Naive thymus-derived CD8-positive, alpha-beta T cell (primary cell): ENCODE measurements at regions not wholly inside any gene's neighbourhood (a gene's known extent, or its start where the extent isn't known, plus 50 kb on each side); places are given as distances from the start of the nearest gene placed in this dataset.
"Not testable (repeated sequence)": the region's sequence is repeated elsewhere in the genome, so short reads cannot be mapped to it uniquely, and the experiment has no call there.

Experiments used
- ATAC-seq, 2 donors: fragments of 150-1000 bp; cut with Tn5 transposase in 1 of 2; sonication (Bioruptor Pico), chemical (Tn5 transposase) in 1 of 2; 1 replicate in 1 of 2; 2 replicates in 1 of 2; pipeline ENCODE4 v1.10.0; 2021; ENCODE audit warnings: mild to moderate bottlenecking in 2 of 2, moderate library complexity in 2 of 2
- POLR2A ChIA-PET: fragments of 350-600 bp; sonication (Branson Sonifier 250); formaldehyde crosslinking; loops from one replicate; lab custom pipeline; 2021; ENCODE audit warnings: antibody characterized with exemption; lab: Charles Lee
- DNase-seq, 10 donors: peaks; one replicate each; pipeline versions ENCODE4 v3.0.0 to v3.0.0-alpha.2; 2020 to 2022
- H3K27ac Mint-ChIP-seq, 10 donors: one replicate each; pipeline ENCODE4 v1.8.0; 2020 to 2022; ENCODE audit warnings: mild to moderate bottlenecking in 10 of 10, mixed read lengths in 10 of 10, moderate library complexity in 4 of 10, inconsistent platforms in 1 of 10
- H3K27me3 Mint-ChIP-seq, 5 donors: one replicate each; pipeline ENCODE4 v1.8.0; 2021 to 2022; ENCODE audit warnings: mixed read lengths in 5 of 5
- H3K36me3 Mint-ChIP-seq, 3 donors: one replicate each; pipeline ENCODE4 v1.8.0; 2020 to 2022; ENCODE audit warnings: mixed read lengths in 3 of 3, mild to moderate bottlenecking in 2 of 3, inconsistent platforms in 1 of 3
- H3K4me1 Mint-ChIP-seq, 4 donors: one replicate each; pipeline ENCODE4 v1.8.0; 2021 to 2022; ENCODE audit warnings: mixed read lengths in 4 of 4
- H3K4me3 Mint-ChIP-seq, 10 donors: one replicate each; pipeline ENCODE4 v1.8.0; 2020 to 2022; ENCODE audit warnings: mild to moderate bottlenecking in 10 of 10, mixed read lengths in 10 of 10, moderate library complexity in 6 of 10, inconsistent platforms in 1 of 10
- H3K9me3 Mint-ChIP-seq, 9 donors: one replicate each; pipeline ENCODE4 v1.8.0; 2020 to 2022; ENCODE audit warnings: mixed read lengths in 9 of 9, mild to moderate bottlenecking in 3 of 9, inconsistent platforms in 1 of 9, moderate library complexity in 1 of 9

GRCh38 chr1:229129301-229130027 lies 141.4 kb upstream of the RAB4A start:
- ATAC-seq: peak; percentile 83 to 84
- H3K4me1 Mint-ChIP-seq: peaks cover 40 to 61% (median 58%) of the 10 kb centered on the region in 4 donors
- H3K36me3 Mint-ChIP-seq: peaks cover 0 to 7% (median 6%) of the 10 kb centered on the region in 3 donors
- DNase-seq: peak in 6 of 10 donors; percentile 20 to 55 (median 38)
- peaks cover 0 to 11% (median 7%) of the 10 kb centered on the region in 9 donors for H3K9me3 Mint-ChIP-seq
- H3K27ac Mint-ChIP-seq: peak overlapping the region in 9 of 10 donors; percentile 23 to 89 (median 64)
- no peaks in the 10 kb centered on the region for H3K27me3 Mint-ChIP-seq
- POLR2A ChIA-PET: interaction anchor here (0.5 to 2.0 kb wide), 11 partner anchors 10 to 192 kb away, joined by 3 to 8 read pairs (median 4); no protein-coding TSS in a partner anchor
- peak overlapping the region; percentile 4 to 78 (median 70) for H3K4me3 Mint-ChIP-seq

- H3K27me3 Mint-ChIP-seq: no peaks in the 10 kb centered on the region
- peaks cover 40 to 61% (median 58%) of the 10 kb centered on the region in 4 donors for H3K4me1 Mint-ChIP-seq
- peak overlapping the region; percentile 23 to 90 (median 72) for H3K27ac Mint-ChIP-seq
- ATAC-seq: peak; percentile 51 to 57
- peaks cover 0 to 12% (median 7%) of the 10 kb centered on the region in 3 donors for H3K36me3 Mint-ChIP-seq
- peak overlapping the region; percentile 35 to 78 (median 70) for H3K4me3 Mint-ChIP-seq
- H3K9me3 Mint-ChIP-seq: peaks cover 0 to 13% (median 12%) of the 10 kb centered on the region in 9 donors
- peak in 4 of 10 donors; percentile 35 to 71 (median 62) for DNase-seq
- POLR2A ChIA-PET: interaction anchor here (0.9 to 2.0 kb wide), 8 partner anchors 9 to 193 kb away, joined by 3 to 8 read pairs (median 4); no protein-coding TSS in a partner anchor
Observed at GRCh38 chr1:229130028-229130668, 140.8 kb upstream of the RAB4A start.

- H3K4me3 Mint-ChIP-seq: peak overlapping the region in 8 of 10 donors; percentile 31 to 80 (median 52)
Observed at GRCh38 chr1:229131243-229132105, 139.4 kb upstream of the RAB4A start.

GRCh38 chr1:229132106-229132443 lies 138.8 kb upstream of the RAB4A start:
- POLR2A ChIA-PET: no interaction called here
- peaks cover 0 to 25% (median 17%) of the 10 kb centered on the region in 9 donors for H3K9me3 Mint-ChIP-seq
- peaks cover 38 to 66% (median 62%) of the 10 kb centered on the region in 4 donors for H3K4me1 Mint-ChIP-seq
- peak overlapping the region in 3 of 10 donors; percentile 46 to 57 (median 46) for H3K4me3 Mint-ChIP-seq
- DNase-seq (no peak), ATAC-seq (no peak)
- H3K36me3 Mint-ChIP-seq: peaks cover 0 to 21% (median 7%) of the 10 kb centered on the region in 3 donors
- no peaks in the 10 kb centered on the region for H3K27me3 Mint-ChIP-seq
- H3K27ac Mint-ChIP-seq: peak overlapping the region in 6 of 10 donors; percentile 5 to 76 (median 67)

More at GRCh38 chr1:229131243-229132105, 139.4 kb upstream of the RAB4A start:
- Mint-ChIP-seq H3K36me3 (peaks cover 0 to 21% (median 7%) of the 10 kb centered on the region in 3 donors), H3K27ac (peak overlapping the region; percentile 23 to 88 (median 70)), H3K27me3 (no peaks in the 10 kb centered on the region), H3K4me1 (peaks cover 42 to 64% (median 61%) of the 10 kb centered on the region in 4 donors), H3K9me3 (peaks cover 0 to 25% (median 17%) of the 10 kb centered on the region in 9 donors)
- POLR2A ChIA-PET: interaction anchor here (0.9 to 2.0 kb wide), 3 partner anchors 8 to 122 kb away, joined by 3 to 8 read pairs (median 3); no protein-coding TSS in a partner anchor
- ATAC-seq (no peak), DNase-seq (no peak)

- Mint-ChIP-seq H3K36me3 (peaks cover 0 to 21% (median 7%) of the 10 kb centered on the region in 3 donors), H3K27ac (no peak overlapping the region), H3K9me3 (peaks cover 0 to 25% (median 17%) of the 10 kb centered on the region in 9 donors), H3K4me1 (peaks cover 39 to 66% (median 62%) of the 10 kb centered on the region in 4 donors), H3K4me3 (no peak overlapping the region), H3K27me3 (no peaks in the 10 kb centered on the region)
- ATAC-seq (no peak), DNase-seq (no peak)
- POLR2A ChIA-PET: no interaction called here
Observed at GRCh38 chr1:229132706-229133105, 138.2 kb upstream of the RAB4A start.

- ATAC-seq (no peak), DNase-seq (no peak)
- H3K27me3 Mint-ChIP-seq: no peaks in the 10 kb centered on the region
- POLR2A ChIA-PET: no interaction called here
- H3K4me1 Mint-ChIP-seq: peaks cover 35 to 66% (median 62%) of the 10 kb centered on the region in 4 donors
- no peak overlapping the region for H3K27ac Mint-ChIP-seq
- H3K4me3 Mint-ChIP-seq: no peak overlapping the region
- H3K36me3 Mint-ChIP-seq: peaks cover 0 to 21% (median 7%) of the 10 kb centered on the region in 3 donors
- peaks cover 0 to 25% (median 17%) of the 10 kb centered on the region in 9 donors for H3K9me3 Mint-ChIP-seq
Observed at GRCh38 chr1:229133151-229133550, 137.8 kb upstream of the RAB4A start.

GRCh38 chr1:229133811-229134210 lies 137.1 kb upstream of the RAB4A start:
- DNase-seq (no peak), ATAC-seq (no peak)
- Mint-ChIP-seq H3K4me3 (no peak overlapping the region), H3K27me3 (no peaks in the 10 kb centered on the region), H3K27ac (peak overlapping the region in 1 of 10 donors; percentile 50), H3K36me3 (peaks cover 0 to 21% (median 7%) of the 10 kb centered on the region in 3 donors), H3K9me3 (peaks cover 0 to 25% (median 17%) of the 10 kb centered on the region in 9 donors), H3K4me1 (peaks cover 33 to 69% (median 63%) of the 10 kb centered on the region in 4 donors)
- POLR2A ChIA-PET: no interaction called here

- H3K4me3 Mint-ChIP-seq, DNase-seq, H3K27me3 Mint-ChIP-seq, ATAC-seq, POLR2A ChIA-PET: not testable (repeated sequence)
- H3K9me3 Mint-ChIP-seq: peaks cover 0 to 25% (median 17%) of the 10 kb centered on the region in 9 donors
- H3K27ac Mint-ChIP-seq: peak overlapping the region in 2 of 10 donors; percentile 53 to 69
- H3K36me3 Mint-ChIP-seq: peaks cover 0 to 21% (median 7%) of the 10 kb centered on the region in 3 donors
- peaks cover 30 to 69% (median 61%) of the 10 kb centered on the region in 4 donors for H3K4me1 Mint-ChIP-seq
Observed at GRCh38 chr1:229134381-229135217, 136.3 kb upstream of the RAB4A start.

- Mint-ChIP-seq H3K4me1 (peaks cover 24 to 64% (median 57%) of the 10 kb centered on the region in 4 donors), H3K4me3 (no peak overlapping the region), H3K9me3 (peaks cover 0 to 25% (median 17%) of the 10 kb centered on the region in 9 donors), H3K27ac (peak overlapping the region in 1 of 10 donors; percentile 96), H3K27me3 (no peaks in the 10 kb centered on the region), H3K36me3 (peaks cover 0 to 21% (median 7%) of the 10 kb centered on the region in 3 donors)
- ATAC-seq (no peak), DNase-seq (no peak)
- POLR2A ChIA-PET: no interaction called here
Observed at GRCh38 chr1:229135773-229136172, 135.1 kb upstream of the RAB4A start.

- peaks cover 16 to 53% (median 46%) of the 10 kb centered on the region in 4 donors for H3K4me1 Mint-ChIP-seq
- peak overlapping the region in 4 of 10 donors; percentile 1 to 49 (median 35) for H3K4me3 Mint-ChIP-seq
- H3K9me3 Mint-ChIP-seq: peaks cover 0 to 25% (median 17%) of the 10 kb centered on the region in 9 donors
- H3K36me3 Mint-ChIP-seq: peaks cover 0 to 21% (median 7%) of the 10 kb centered on the region in 3 donors
- H3K27ac Mint-ChIP-seq: peak overlapping the region in 8 of 10 donors; percentile 14 to 96 (median 72)
- DNase-seq (peak in 2 of 10 donors; percentile 24 to 26), ATAC-seq (peak; percentile 42 to 54)
- POLR2A ChIA-PET: interaction anchor here (0.6 kb wide), 2 partner anchors 20 to 332 kb away, joined by 4 to 5 read pairs; no protein-coding TSS in a partner anchor
- no peaks in the 10 kb centered on the region for H3K27me3 Mint-ChIP-seq
Observed at GRCh38 chr1:229136822-229137221, 134.1 kb upstream of the RAB4A start.

GRCh38 chr1:229137271-229137670 lies 133.6 kb upstream of the RAB4A start:
- peaks cover 0 to 25% (median 17%) of the 10 kb centered on the region in 9 donors for H3K9me3 Mint-ChIP-seq
- H3K36me3 Mint-ChIP-seq: peaks cover 0 to 21% (median 7%) of the 10 kb centered on the region in 3 donors
- ATAC-seq (no peak), DNase-seq (no peak)
- peaks cover 13 to 49% (median 42%) of the 10 kb centered on the region in 4 donors for H3K4me1 Mint-ChIP-seq
- no peaks in the 10 kb centered on the region for H3K27me3 Mint-ChIP-seq
- POLR2A ChIA-PET: interaction anchor here (0.6 kb wide), 2 partner anchors 21 to 333 kb away, joined by 4 to 5 read pairs; no protein-coding TSS in a partner anchor
- H3K27ac Mint-ChIP-seq: peak overlapping the region in 6 of 10 donors; percentile 48 to 96 (median 72)
- peak overlapping the region in 5 of 10 donors; percentile 26 to 60 (median 44) for H3K4me3 Mint-ChIP-seq
